Right lobe of liver (tissue), 6 donors: ENCODE measurements at regions not wholly inside any gene's neighbourhood (a gene's known extent, or its start where the extent isn't known, plus 50 kb on each side); places are given as distances from the start of the nearest gene placed in this dataset.

Experiments used
- ATAC-seq, 4 donors: fragments of 200-7000 bp; cut with Tn5 transposase; one replicate each; pipeline ENCODE4 v1.9.1; 2020; ENCODE audit warnings: mild to moderate bottlenecking in 4 of 4, moderate library complexity in 4 of 4
- DNase-seq, 3 donors: peaks; one replicate each; pipeline ENCODE4 v3.0.0-alpha.2; 2020
- H3K27ac ChIP-seq, 3 donors: fragments of 200-600 bp; one replicate each; pipeline ENCODE4 v1.8.0; 2022
- H3K27me3 ChIP-seq, 2 donors: fragments of 200-600 bp; one replicate each; pipeline ENCODE4 v1.8.0; 2022
- H3K36me3 ChIP-seq, 4 donors: fragments of 200-600 bp; sonication (generic) in 1 of 4; one replicate each; pipeline versions ENCODE4 v1.5.1 to v1.8.0; 2017 to 2022; ENCODE audit warnings: control low read depth in 1 of 4
- H3K4me1 ChIP-seq, 4 donors: fragments of 200-600 bp; sonication (generic) in 1 of 4; one replicate each; pipeline versions ENCODE4 v1.5.1 to v1.8.0; 2017 to 2022; ENCODE audit warnings: control low read depth in 1 of 4
- H3K4me3 ChIP-seq, 3 donors: fragments of 200-600 bp; one replicate each; pipeline ENCODE4 v1.8.0; 2022
- H3K9me3 ChIP-seq, 4 donors: fragments of 200-600 bp; sonication (generic) in 1 of 4; one replicate each; pipeline versions ENCODE4 v1.5.1 to v1.8.0; 2017 to 2022; ENCODE audit warnings: control low read depth in 1 of 4
- POLR2A ChIP-seq: fragments of 450-650 bp; IDR thresholded peaks from one replicate; pipeline ENCODE4 v1.6.1; 2017; ENCODE audit warnings: antibody characterized with exemption, mild to moderate bottlenecking
- WGBS: methylation state at CpG from one replicate; pipeline ENCODE4 v1.1.6; 2018; ENCODE audit warnings: low coverage, low lambda C conversion rate; ENCODE audit not compliant: insufficient coverage; ENCODE audit errors: missing lambda C conversion rate; 5-methylcytosine and 5-hydroxymethylcytosine counted together
- intact Hi-C, 2 donors: fragments of 100-400 bp; cut with DNase I; formaldehyde crosslinking; loops; one replicate each; pipeline versions ENCODE4 v1.11.2 to v1.14.1; 2022
- TF ChIP-seq, protein P1 (sequence below), 4 donors: fragments of 200-600 bp in 3 of 4; fragments of 450-650 bp in 1 of 4; IDR thresholded peaks; one replicate each; pipeline versions ENCODE4 v1.5.1 to v1.8.0; 2016 to 2022; ENCODE audit warnings: antibody characterized with exemption in 4 of 4, mild to moderate bottlenecking in 2 of 4
- donor health status: DM: no; HTN: yes; CAD: no.
- donor health status: DM: no; HTN: no; CAD: no.
- donor health status: DM: no; HTN: no; CAD: no.
- donor health status: DM: no; HTN: yes; CAD: no.
- donor health status: DM: no; HTN: yes; CAD: no.

DNA sequence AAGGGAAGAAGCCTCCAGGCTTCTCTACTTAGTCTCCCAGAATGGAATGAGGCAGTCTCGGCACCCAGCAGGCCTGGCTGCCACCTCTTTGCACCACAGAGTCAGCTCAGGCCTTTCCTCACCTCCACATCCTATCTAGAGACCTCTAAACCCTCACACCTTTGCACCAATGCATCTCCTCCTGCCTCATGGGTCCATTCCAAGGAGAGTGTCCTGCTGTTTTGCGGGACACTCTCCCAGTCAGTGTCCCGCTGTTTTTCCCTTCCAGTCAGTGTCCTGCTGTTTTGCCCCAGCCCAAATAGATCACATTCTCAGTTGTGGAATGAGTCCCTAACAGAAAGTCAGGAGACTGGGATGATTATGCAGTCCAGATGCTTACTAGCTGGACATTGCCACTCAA lies 185.6 kb upstream of the CAMK1G start:
- no peak for DNase-seq
- WGBS: 78% methylated on average over 3 of the region's 3 CpGs
- H3K27ac ChIP-seq: peak overlapping the region in 1 of 3 donors; percentile 54

DNA sequence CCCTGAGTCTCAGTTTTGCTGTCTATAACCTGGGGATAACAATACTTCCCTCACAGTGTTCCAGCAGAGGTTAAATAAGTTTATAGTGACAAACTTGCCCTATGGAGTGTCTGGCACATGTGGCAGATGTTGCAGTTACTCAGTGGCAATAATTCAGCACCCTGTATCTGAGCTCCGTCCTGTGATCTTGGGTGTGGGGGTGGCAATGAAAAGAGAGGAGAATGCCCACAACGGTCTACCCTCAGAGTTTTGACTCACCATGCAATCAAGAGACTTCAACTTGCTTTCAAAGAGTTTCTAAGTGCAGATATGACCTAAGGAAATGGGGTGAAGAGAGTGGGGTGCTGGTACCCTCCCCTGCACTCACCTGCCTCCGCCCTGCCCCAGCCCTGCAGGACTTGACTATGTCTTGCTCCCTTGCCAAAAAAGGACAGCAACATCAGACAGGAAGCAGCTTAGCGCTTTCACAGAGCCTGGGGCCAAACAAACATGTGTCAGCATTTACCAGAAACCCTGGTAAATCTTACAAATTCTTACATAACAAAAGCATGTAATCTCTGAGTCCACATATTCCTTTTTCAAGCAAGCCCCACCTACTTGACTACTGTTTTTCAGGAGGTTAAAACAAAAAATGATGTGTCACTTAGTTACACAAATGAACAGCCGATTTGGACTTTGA lies 185.1 kb upstream of the CAMK1G start:
- intact Hi-C loops: no loop called here
- ATAC-seq (peak; percentile 89 to 96 (median 90)), DNase-seq (peak; percentile 53 to 59 (median 55))
- H3K36me3 ChIP-seq: no peaks in the 10 kb centered on the region
- H3K9me3 ChIP-seq: no peaks in the 10 kb centered on the region
- H3K27me3 ChIP-seq: no peaks in the 10 kb centered on the region
- H3K4me3 ChIP-seq: no peak overlapping the region
- no peak for TF ChIP-seq POLR2A
- TF ChIP-seq, protein P1, sequence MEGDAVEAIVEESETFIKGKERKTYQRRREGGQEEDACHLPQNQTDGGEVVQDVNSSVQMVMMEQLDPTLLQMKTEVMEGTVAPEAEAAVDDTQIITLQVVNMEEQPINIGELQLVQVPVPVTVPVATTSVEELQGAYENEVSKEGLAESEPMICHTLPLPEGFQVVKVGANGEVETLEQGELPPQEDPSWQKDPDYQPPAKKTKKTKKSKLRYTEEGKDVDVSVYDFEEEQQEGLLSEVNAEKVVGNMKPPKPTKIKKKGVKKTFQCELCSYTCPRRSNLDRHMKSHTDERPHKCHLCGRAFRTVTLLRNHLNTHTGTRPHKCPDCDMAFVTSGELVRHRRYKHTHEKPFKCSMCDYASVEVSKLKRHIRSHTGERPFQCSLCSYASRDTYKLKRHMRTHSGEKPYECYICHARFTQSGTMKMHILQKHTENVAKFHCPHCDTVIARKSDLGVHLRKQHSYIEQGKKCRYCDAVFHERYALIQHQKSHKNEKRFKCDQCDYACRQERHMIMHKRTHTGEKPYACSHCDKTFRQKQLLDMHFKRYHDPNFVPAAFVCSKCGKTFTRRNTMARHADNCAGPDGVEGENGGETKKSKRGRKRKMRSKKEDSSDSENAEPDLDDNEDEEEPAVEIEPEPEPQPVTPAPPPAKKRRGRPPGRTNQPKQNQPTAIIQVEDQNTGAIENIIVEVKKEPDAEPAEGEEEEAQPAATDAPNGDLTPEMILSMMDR (IDR thresholded peaks at IDR 0.05): no peak
- 17% methylated on average over 4 of the region's 5 CpGs for WGBS
- peaks cover 0 to 16% (median 8%) of the 10 kb centered on the region in 4 donors for H3K4me1 ChIP-seq
- peak overlapping the region in 2 of 3 donors; percentile 50 to 54 for H3K27ac ChIP-seq

More for the DNA sequence above, 185.6 kb upstream of the CAMK1G start:
- no peak for ATAC-seq
- H3K9me3 ChIP-seq: no peaks in the 10 kb centered on the region
- intact Hi-C loops: no loop called here
- no peaks in the 10 kb centered on the region for H3K27me3 ChIP-seq
- peaks cover 0 to 16% (median 8%) of the 10 kb centered on the region in 4 donors for H3K4me1 ChIP-seq
- TF ChIP-seq POLR2A: no peak
- TF ChIP-seq, protein P1 (IDR thresholded peaks at IDR 0.05): no peak
- no peak overlapping the region for H3K4me3 ChIP-seq
- no peaks in the 10 kb centered on the region for H3K36me3 ChIP-seq

DNA sequence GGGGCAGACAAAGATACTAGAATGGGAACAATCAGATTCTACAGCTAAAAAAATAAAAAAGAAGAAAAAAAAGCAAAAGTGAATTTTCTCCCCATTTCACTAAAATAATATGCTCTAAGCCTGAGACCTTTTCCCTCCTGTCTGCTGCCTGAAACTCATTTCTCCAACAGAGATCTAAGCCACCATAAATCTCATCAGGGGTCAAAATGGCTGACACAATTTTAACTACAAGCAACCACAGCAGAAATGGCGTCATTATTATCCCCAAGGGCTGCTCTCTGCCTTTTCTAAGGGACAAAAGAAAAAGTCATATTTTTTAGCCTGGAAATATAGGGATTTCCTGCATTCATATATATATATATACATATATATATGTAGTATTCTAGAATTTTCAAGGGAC lies 183.7 kb upstream of the CAMK1G start:
- Histone ChIP-seq H3K27ac (no peak overlapping the region), H3K36me3 (no peaks in the 10 kb centered on the region), H3K4me3 (no peak overlapping the region), H3K9me3 (no peaks in the 10 kb centered on the region), H3K4me1 (peaks cover 0 to 16% (median 8%) of the 10 kb centered on the region in 4 donors), H3K27me3 (no peaks in the 10 kb centered on the region)
- DNase-seq (no peak), ATAC-seq (no peak)
- intact Hi-C loops: no loop called here
- WGBS: 93% methylated on average over 1 of the region's 1 CpG
- TF ChIP-seq, protein P1 (IDR thresholded peaks at IDR 0.05): no peak
- no peak for TF ChIP-seq POLR2A

DNA sequence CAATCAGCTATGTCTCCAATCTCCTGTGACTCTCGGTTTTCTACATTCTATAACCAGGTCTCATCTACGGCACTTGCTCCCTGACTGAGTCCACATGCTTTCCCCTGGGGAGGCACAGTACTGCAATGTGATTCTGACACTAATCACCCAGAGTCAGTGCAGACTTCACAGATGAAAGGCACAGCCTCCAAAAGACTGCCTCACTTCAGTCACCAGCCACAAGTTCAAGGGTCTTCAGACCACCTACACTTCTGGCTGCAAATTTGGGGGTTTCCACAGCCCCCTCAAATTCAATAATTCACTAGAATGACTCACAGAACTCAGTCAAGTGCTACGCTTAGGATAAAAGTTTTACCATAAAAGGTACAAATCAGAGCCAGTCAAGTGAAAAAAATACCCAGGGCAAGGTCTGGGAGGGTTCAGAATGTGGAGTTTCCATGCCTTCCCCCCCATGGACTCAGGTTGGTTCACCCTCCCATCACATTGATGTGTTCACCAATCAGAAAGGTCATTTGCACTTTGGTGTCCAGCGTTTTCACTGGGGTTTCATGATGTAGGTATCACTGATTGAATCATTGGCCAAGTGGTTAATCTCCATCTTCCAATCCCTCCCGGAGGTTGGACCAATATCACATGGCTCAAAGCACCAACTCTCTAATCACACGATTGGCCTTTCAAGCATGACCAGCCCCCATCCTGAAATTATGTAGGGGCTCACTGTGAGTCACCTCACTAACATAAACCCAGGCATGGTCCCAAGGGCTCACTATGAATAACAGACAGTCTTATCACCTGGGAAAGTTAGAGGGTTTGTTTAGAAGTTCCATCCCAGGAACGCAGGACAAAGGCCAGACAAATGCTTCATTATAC lies 182.9 kb upstream of the CAMK1G start:
- intact Hi-C loops: no loop called here
- ATAC-seq (no peak), DNase-seq (no peak)
- no peaks in the 10 kb centered on the region for H3K36me3 ChIP-seq
- 60% methylated on average over 6 of the region's 7 CpGs for WGBS
- H3K9me3 ChIP-seq: no peaks in the 10 kb centered on the region
- no peak overlapping the region for H3K4me3 ChIP-seq
- peaks cover 0 to 16% (median 8%) of the 10 kb centered on the region in 4 donors for H3K4me1 ChIP-seq
- no peaks in the 10 kb centered on the region for H3K27me3 ChIP-seq
- no peak overlapping the region for H3K27ac ChIP-seq
- TF ChIP-seq, protein P1 (IDR thresholded peaks at IDR 0.05): no peak
- no peak for TF ChIP-seq POLR2A
